Transverse colon (tissue), 4 donors: ENCODE measurements at regions not wholly inside any gene's neighbourhood (a gene's known extent, or its start where the extent isn't known, plus 50 kb on each side); places are given as distances from the start of the nearest gene placed in this dataset.

Experiments
- DNase-seq: peaks from one replicate; pipeline ENCODE4 v3.0.0-alpha.2; 2019
- H3K27ac ChIP-seq, 4 donors: fragments of 200-600 bp; sonication (generic); 2 replicates each; pipeline ENCODE4 v1.5.1; 2016 to 2018; ENCODE audit warnings: inconsistent platforms in 4 of 4
- H3K27me3 ChIP-seq: fragments of 200-600 bp; sonication (generic); 2 replicates; pipeline ENCODE4 v1.5.1; 2017; ENCODE audit warnings: inconsistent platforms
- H3K36me3 ChIP-seq, 4 donors: fragments of 200-600 bp; sonication (generic); 2 replicates each; pipeline ENCODE4 v1.5.1; 2017 to 2019; ENCODE audit warnings: inconsistent platforms in 4 of 4
- H3K4me1 ChIP-seq, 4 donors: fragments of 200-600 bp; sonication (generic); 2 replicates each; pipeline ENCODE4 v1.5.1; 2017 to 2020; ENCODE audit warnings: inconsistent platforms in 4 of 4
- H3K4me3 ChIP-seq, 4 donors: fragments of 200-600 bp; sonication (generic); 1 replicate in 1 of 4; 2 replicates in 3 of 4; pipeline versions ENCODE4 v1.5.1 to v1.6.1; 2017 to 2019; ENCODE audit warnings: inconsistent platforms in 4 of 4
- H3K9me3 ChIP-seq, 2 donors: fragments of 200-600 bp; sonication (generic); 2 replicates each; pipeline ENCODE4 v1.5.1; 2017 to 2019; ENCODE audit warnings: inconsistent platforms in 2 of 2
- EP300 ChIP-seq: sonication (generic); formaldehyde crosslinking; IDR thresholded peaks from one replicate; pipeline ENCODE4 v1.6.1; 2017; ENCODE audit warnings: antibody characterized with exemption, low read depth
- POLR2A ChIP-seq: fragments of 450-650 bp; IDR thresholded peaks from one replicate; pipeline ENCODE4 v1.6.1; 2016; ENCODE audit warnings: antibody characterized with exemption, mild to moderate bottlenecking, moderate library complexity
- POLR2AphosphoS5 ChIP-seq, 3 donors: sonication (generic); formaldehyde crosslinking; IDR thresholded peaks; one replicate each; pipeline ENCODE4 v1.6.1; 2016; ENCODE audit warnings: antibody characterized with exemption in 3 of 3
- WGBS, 2 donors: methylation state at CpG; one replicate each; pipeline ENCODE4 v1.1.5; 2018; ENCODE audit warnings: low coverage in 1 of 2; 5-methylcytosine and 5-hydroxymethylcytosine counted together
- in situ Hi-C, 4 donors: fragments of 200-750 bp; cut with MboI; loops; one replicate each; pipeline versions ENCODE4 v1.15.0 to v1.15.1; 2017; ENCODE audit warnings: low sequenced_read_pairs in 3 of 4, low pct_ligation_motif_present in 1 of 4, low pct_unique_long_range_greater_than_20kb in 1 of 4
- intact Hi-C: fragments of 100-400 bp; cut with DNase I; formaldehyde crosslinking; loops from one replicate; pipeline ENCODE4 v1.15.1; 2023; ENCODE audit warnings: low total_unique reads
- TF ChIP-seq, protein P1 (sequence below), 5 experiments: fragments of 200-600 bp in 3 of 5; fragments of 450-650 bp in 2 of 5; sonication (generic) in 3 of 5; IDR thresholded peaks; 1 replicate in 2 of 5; 2 replicates in 3 of 5; pipeline ENCODE4 v1.5.1; 2016 to 2017; ENCODE audit warnings: antibody characterized with exemption in 5 of 5, inconsistent platforms in 3 of 5, mild to moderate bottlenecking in 2 of 5, moderate library complexity in 1 of 5

DNA sequence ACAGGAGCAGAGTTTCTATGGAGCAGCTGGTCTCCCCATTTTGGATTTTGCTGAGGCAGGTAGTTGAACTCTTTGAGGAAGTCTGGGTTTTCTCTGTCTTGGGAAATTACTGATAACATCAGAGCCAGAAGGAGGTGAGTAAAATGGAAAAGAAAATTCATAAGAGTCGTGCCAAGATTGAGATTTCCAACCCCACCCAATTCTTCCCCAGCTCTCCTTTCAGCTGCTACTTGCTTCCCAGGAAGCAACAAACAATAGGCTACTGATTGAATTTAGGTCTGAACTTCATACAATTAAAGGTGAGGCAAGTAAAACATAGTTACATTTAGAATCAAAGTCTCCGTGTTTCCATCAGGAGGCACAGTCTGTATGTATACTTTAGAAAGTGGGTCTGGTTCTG lies 54.6 kb upstream of the EOLA2 start:
- DNase-seq: no peak
- H3K4me3 ChIP-seq: no peak overlapping the region
- TF ChIP-seq, protein P1, sequence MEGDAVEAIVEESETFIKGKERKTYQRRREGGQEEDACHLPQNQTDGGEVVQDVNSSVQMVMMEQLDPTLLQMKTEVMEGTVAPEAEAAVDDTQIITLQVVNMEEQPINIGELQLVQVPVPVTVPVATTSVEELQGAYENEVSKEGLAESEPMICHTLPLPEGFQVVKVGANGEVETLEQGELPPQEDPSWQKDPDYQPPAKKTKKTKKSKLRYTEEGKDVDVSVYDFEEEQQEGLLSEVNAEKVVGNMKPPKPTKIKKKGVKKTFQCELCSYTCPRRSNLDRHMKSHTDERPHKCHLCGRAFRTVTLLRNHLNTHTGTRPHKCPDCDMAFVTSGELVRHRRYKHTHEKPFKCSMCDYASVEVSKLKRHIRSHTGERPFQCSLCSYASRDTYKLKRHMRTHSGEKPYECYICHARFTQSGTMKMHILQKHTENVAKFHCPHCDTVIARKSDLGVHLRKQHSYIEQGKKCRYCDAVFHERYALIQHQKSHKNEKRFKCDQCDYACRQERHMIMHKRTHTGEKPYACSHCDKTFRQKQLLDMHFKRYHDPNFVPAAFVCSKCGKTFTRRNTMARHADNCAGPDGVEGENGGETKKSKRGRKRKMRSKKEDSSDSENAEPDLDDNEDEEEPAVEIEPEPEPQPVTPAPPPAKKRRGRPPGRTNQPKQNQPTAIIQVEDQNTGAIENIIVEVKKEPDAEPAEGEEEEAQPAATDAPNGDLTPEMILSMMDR (IDR thresholded peaks at IDR 0.05): no peak
- TF ChIP-seq POLR2A: no peak
- intact Hi-C loops (loop anchor here (5.0 kb wide), 1 partner anchor 1006 kb away; no protein-coding TSS in a partner anchor), in situ Hi-C loops (no loop called here)
- H3K36me3 ChIP-seq: no peaks in the 10 kb centered on the region
- H3K4me1 ChIP-seq: no peaks in the 10 kb centered on the region
- H3K27me3 ChIP-seq: no peaks in the 10 kb centered on the region
- H3K27ac ChIP-seq: no peak overlapping the region
- WGBS, 2 donors: 49% methylated on average over 2 of the region's 2 CpGs; no CpG with 5 or more reads in 1 of the 2 donors
- no peaks in the 10 kb centered on the region for H3K9me3 ChIP-seq

GRCh38 chrX:149993989-149994388 lies 55.7 kb upstream of the EOLA2 start:
- WGBS, 2 donors: 76% methylated on average over 4 of the region's 4 CpGs; no CpG with 5 or more reads in 1 of the 2 donors
- H3K27me3 ChIP-seq: no peaks in the 10 kb centered on the region
- no peak for DNase-seq
- TF ChIP-seq POLR2A (no peak), EP300 (no peak), POLR2AphosphoS5 (IDR thresholded peaks at IDR 0.05) (no peak)
- TF ChIP-seq, protein P1 (IDR thresholded peaks at IDR 0.05): no peak
- in situ Hi-C loops: no loop called here
- intact Hi-C loops: loop anchor here (5.0 kb wide), 1 partner anchor 1007 kb away; no protein-coding TSS in a partner anchor
- no peaks in the 10 kb centered on the region for H3K9me3 ChIP-seq
- H3K4me1 ChIP-seq: peaks cover 0 to 1% (median 0%) of the 10 kb centered on the region in 4 donors
- no peak overlapping the region for H3K27ac ChIP-seq
- H3K4me3 ChIP-seq: no peak overlapping the region
- no peaks in the 10 kb centered on the region for H3K36me3 ChIP-seq

- in situ Hi-C loops: no loop called here
- Histone ChIP-seq H3K4me1 (peaks cover 0 to 2% (median 0%) of the 10 kb centered on the region in 4 donors), H3K4me3 (no peak overlapping the region), H3K27me3 (no peaks in the 10 kb centered on the region), H3K36me3 (no peaks in the 10 kb centered on the region), H3K27ac (no peak overlapping the region), H3K9me3 (no peaks in the 10 kb centered on the region)
- 78 to 90% methylated on average over 2 to 4 of the region's 4 CpGs for WGBS, 2 donors
- DNase-seq: no peak
- intact Hi-C loops: no loop called here
- TF ChIP-seq POLR2A (no peak), EP300 (no peak), POLR2AphosphoS5 (IDR thresholded peaks at IDR 0.05) (no peak)
- TF ChIP-seq, protein P1 (IDR thresholded peaks at IDR 0.05): no peak
These were observed 58.2 kb upstream of the EOLA2 start for GRCh38 chrX:149996515-149996914.

DNA sequence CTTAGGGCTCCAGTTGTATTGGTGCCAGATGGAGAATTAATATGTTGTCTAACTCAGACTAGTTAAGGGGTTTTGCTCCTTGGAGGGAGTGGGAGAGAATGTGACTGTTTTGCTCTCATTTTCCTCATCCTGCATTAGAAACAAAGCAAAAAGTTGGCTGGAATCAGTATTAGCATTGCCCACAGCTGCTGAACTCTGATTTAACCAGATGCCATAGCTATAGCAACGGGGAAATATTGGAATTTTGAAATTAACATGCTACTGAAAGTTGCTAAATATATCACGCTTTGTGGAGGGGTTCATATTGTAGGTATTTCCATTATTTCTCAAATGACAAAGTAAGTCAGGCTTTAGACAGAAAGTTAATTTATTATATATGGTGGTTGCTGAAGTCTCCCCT lies 66.7 kb upstream of the EOLA2 start:
- intact Hi-C loops: no loop called here
- H3K36me3 ChIP-seq: no peaks in the 10 kb centered on the region
- in situ Hi-C loops: no loop called here
- no peak overlapping the region for H3K27ac ChIP-seq
- no peaks in the 10 kb centered on the region for H3K9me3 ChIP-seq
- DNase-seq: no peak
- TF ChIP-seq POLR2A (no peak), POLR2AphosphoS5 (IDR thresholded peaks at IDR 0.05) (no peak), EP300 (no peak)
- TF ChIP-seq, protein P1 (IDR thresholded peaks at IDR 0.05): no peak
- H3K4me1 ChIP-seq: no peaks in the 10 kb centered on the region
- WGBS, 2 donors: 53 to 60% methylated on average over 2 of the region's 2 CpGs
- no peak overlapping the region for H3K4me3 ChIP-seq
- no peaks in the 10 kb centered on the region for H3K27me3 ChIP-seq
